K562 (cell line): ENCODE measurements at regions not wholly inside any gene's neighbourhood (a gene's known extent, or its start where the extent isn't known, plus 50 kb on each side); places are given as distances from the start of the nearest gene placed in this dataset.

Experiments used
- ATAC-seq: fragments of 200-7000 bp; cut with Tn5 transposase; 3 replicates; pipeline ENCODE4 v1.9.1; 2020; ENCODE audit warnings: moderate library complexity
- BruUV-seq: library from RNA; stranded (reverse); fragments of 400-500 nt; replicated peaks from 2 replicates; lab custom pipeline; 2021; lab: Mats Ljungman, UMichigan
- CTCF ChIA-PET: fragments of 300-600 bp; formaldehyde crosslinking; extraction: SDS; loops from one replicate; lab custom pipeline; 2021; ENCODE audit warnings: low intra/inter-chr PET ratio; lab: Yijun Ruan, JAX
- POLR2A ChIA-PET: fragments of 300-600, 350-650 bp; sonication (Branson Sonifier 250); formaldehyde crosslinking; extraction: SDS; loops from one replicate; lab custom pipeline; 2021; ENCODE audit warnings: antibody characterized with exemption, inconsistent platforms; lab: Yijun Ruan, JAX
- DNase-seq, 4 experiments: peaks; one replicate each; pipeline versions ENCODE4 v3.0.0 to v3.0.0-alpha.2; 2011 to 2018; ENCODE audit warnings: low spot score in 3 of 4, mixed read lengths in 3 of 4; ENCODE audit errors: extremely low read depth in 1 of 4
- FAIRE-seq: peaks from 2 replicates; lab custom pipeline; 2011; peaks lifted over from hg19 to GRCh38; lab: Jason Lieb, UNC
- H2AFZ ChIP-seq: 2 replicates; pipeline ENCODE4 v1.6.0; 2011; ENCODE audit warnings: low read depth, low read length, control low read depth, inconsistent platforms
- H3K27ac ChIP-seq: fragments of 200-600 bp; 3 replicates; pipeline ENCODE4 v1.8.0; 2011; ENCODE audit warnings: low read depth, mild to moderate bottlenecking, control low read depth, inconsistent platforms, low read length, moderate library complexity, mixed read lengths; ENCODE audit errors: extremely low read depth
- H3K27me3 ChIP-seq, 2 experiments: fragments of 300-600 bp in 1 of 2; 2 replicates in 1 of 2; 3 replicates in 1 of 2; pipeline versions ENCODE4 v1.6.0 to v1.8.0; 2011; ENCODE audit warnings: inconsistent platforms in 2 of 2, low read length in 2 of 2, mild to moderate bottlenecking in 1 of 2, mixed read lengths in 1 of 2, moderate library complexity in 1 of 2; ENCODE audit not compliant: control insufficient read depth in 2 of 2, insufficient read depth in 2 of 2
- H3K36me3 ChIP-seq: fragments of 300-600 bp; 3 replicates; pipeline ENCODE4 v1.8.0; 2011; ENCODE audit warnings: mild to moderate bottlenecking, low read length, inconsistent platforms; ENCODE audit not compliant: control insufficient read depth, insufficient read depth
- H3K4me1 ChIP-seq, 2 experiments: fragments of 200-600 bp in 1 of 2; replicated peaks in 1 of 2; 2 replicates in 1 of 2; 3 replicates in 1 of 2; pipeline versions ENCODE4 v1.5.1 to v1.8.0; 2011; ENCODE audit warnings: inconsistent platforms in 2 of 2, low read length in 2 of 2, mild to moderate bottlenecking in 1 of 2, mixed read lengths in 1 of 2, moderate library complexity in 1 of 2; ENCODE audit not compliant: control insufficient read depth in 2 of 2, insufficient read depth in 2 of 2
- H3K4me2 ChIP-seq: 2 replicates; pipeline ENCODE4 v1.6.1; 2011; ENCODE audit warnings: low read length, control low read depth, inconsistent platforms, mixed read lengths; ENCODE audit not compliant: insufficient read depth
- H3K4me3 ChIP-seq: fragments of 200-600 bp; sonication (generic), shearing (Covaris generic); 2 replicates; pipeline ENCODE4 v1.5.1; 2016; ENCODE audit warnings: control low read depth, inconsistent platforms
- H3K79me2 ChIP-seq: fragments of 200-600 bp; 3 replicates; pipeline ENCODE4 v1.8.0; 2011; ENCODE audit warnings: low read length, inconsistent platforms; ENCODE audit not compliant: control insufficient read depth, insufficient read depth
- H3K9ac ChIP-seq, 2 experiments: 2 replicates each; pipeline versions ENCODE4 v1.6.0 to v1.6.1; 2011; ENCODE audit warnings: low read depth in 2 of 2, low read length in 2 of 2, control low read depth in 1 of 2, inconsistent platforms in 1 of 2, mild to moderate bottlenecking in 1 of 2, mixed read lengths in 1 of 2; ENCODE audit not compliant: insufficient read depth in 1 of 2
- H3K9me1 ChIP-seq: one replicate; pipeline ENCODE4 v1.6.0; 2011; ENCODE audit warnings: inconsistent platforms, mild to moderate bottlenecking, low read length, moderate library complexity; ENCODE audit not compliant: control insufficient read depth, insufficient read depth
- H3K9me3 ChIP-seq: replicated peaks from 2 replicates; pipeline ENCODE4 v1.5.1; 2011; ENCODE audit warnings: low read depth, low read length, inconsistent platforms; ENCODE audit not compliant: control insufficient read depth, insufficient read depth
- H4K20me1 ChIP-seq: replicated peaks from 2 replicates; pipeline ENCODE4 v1.6.1; 2011; ENCODE audit warnings: low read length, inconsistent platforms, mixed read lengths; ENCODE audit not compliant: control insufficient read depth, insufficient read depth
- ASH1L ChIP-seq: fragments of 450-650 bp; IDR thresholded peaks from 2 replicates; pipeline ENCODE4 v1.6.1; 2018; ENCODE audit warnings: borderline replicate concordance, mild to moderate bottlenecking, low read depth; ENCODE audit not compliant: partially characterized antibody
- DDX20 ChIP-seq: fragments of 450-650 bp; IDR thresholded peaks from 2 replicates; pipeline ENCODE4 v1.6.1; 2016; ENCODE audit warnings: missing genetic modification characterization, low read depth, mild to moderate bottlenecking, missing compliant biosample characterization, moderate library complexity
- GABPB1 ChIP-seq: sonication (generic); formaldehyde crosslinking; IDR thresholded peaks from 2 replicates; pipeline ENCODE4 v1.8.0; 2022; ENCODE audit warnings: mild to moderate bottlenecking, missing genetic modification reagents
- MAZ ChIP-seq, 2 experiments: fragments of 450-650 bp in 1 of 2; sonication (generic) in 1 of 2; formaldehyde crosslinking; IDR thresholded peaks in 1 of 2; conservative IDR thresholded peaks in 1 of 2; 2 replicates each; pipeline versions ENCODE4 v1.4.0 to v1.5.0; 2020; ENCODE audit warnings: mild to moderate bottlenecking in 1 of 2, missing genetic modification reagents in 1 of 2
- MTA3 ChIP-seq: fragments of 450-650 bp; formaldehyde crosslinking; IDR thresholded peaks from 2 replicates; pipeline ENCODE4 v1.6.1; 2017; ENCODE audit warnings: mild to moderate bottlenecking, borderline replicate concordance
- NBN ChIP-seq: fragments of 450-650 bp; IDR thresholded peaks from 2 replicates; pipeline ENCODE4 v1.6.1; 2016; ENCODE audit warnings: low read depth, mild to moderate bottlenecking
- NFE2 ChIP-seq: IDR thresholded peaks from 2 replicates; pipeline ENCODE4 v1.6.1; 2014; ENCODE audit warnings: antibody characterized with exemption, low read depth
- OTX1 ChIP-seq: fragments of 450-650 bp; formaldehyde crosslinking; IDR thresholded peaks from 2 replicates; pipeline ENCODE4 v1.4.0; 2022; ENCODE audit warnings: mild to moderate bottlenecking
- SPI1 ChIP-seq: IDR thresholded peaks from 2 replicates; pipeline ENCODE4 v1.6.1; 2011; ENCODE audit warnings: low read depth, low read length, control low read depth, borderline replicate concordance
- U2AF2 ChIP-seq: fragments of 200-400 bp; formaldehyde crosslinking; optimal IDR thresholded peaks from 2 replicates; pipeline ENCODE3; 2017; ENCODE audit warnings: low read depth, mild to moderate bottlenecking, low read length
- ZBTB43 ChIP-seq: sonication (generic); formaldehyde crosslinking; IDR thresholded peaks from 2 replicates; pipeline ENCODE4 v1.8.0; 2023; ENCODE audit warnings: mild to moderate bottlenecking, missing genetic modification reagents
- ZBTB9 ChIP-seq: fragments of 450-650 bp; formaldehyde crosslinking; IDR thresholded peaks from 2 replicates; pipeline ENCODE4 v1.4.0; 2020; ENCODE audit warnings: mild to moderate bottlenecking, moderate library complexity
- ZNF140 ChIP-seq: fragments of 250-450 bp; sonication (Bioruptor Pico); IDR thresholded peaks from 2 replicates; pipeline ENCODE4 v1.8.0; 2021; ENCODE audit warnings: moderate library complexity, mild to moderate bottlenecking, inconsistent platforms
- ZNF57 ChIP-seq: fragments of 450-650 bp; formaldehyde crosslinking; IDR thresholded peaks from 2 replicates; pipeline ENCODE4 v1.4.0; 2020; ENCODE audit warnings: mild to moderate bottlenecking, moderate library complexity
- ZNF77 ChIP-seq: fragments of 250-450 bp; sonication (Bioruptor Pico); IDR thresholded peaks from 2 replicates; pipeline ENCODE4 v1.5.0; 2020
- in situ Hi-C: fragments of 300-500 bp; cut with MboI; formaldehyde crosslinking; loops from 4 replicates; pipeline ENCODE4 v1.15.0; 2018; ENCODE audit warnings: inconsistent platforms, mixed read lengths
- intact Hi-C: fragments of 100-400 bp; cut with micrococcal nuclease; formaldehyde crosslinking; loops from 2 replicates; pipeline ENCODE4 v1.14.2; 2022

GRCh38 chr13:81987159-81987558 is 1646.2 kb upstream of the SPRY2 start:
- no peak for ATAC-seq
- H3K4me1 ChIP-seq = no peaks in the 10 kb centered on the region
- CTCF ChIA-PET = no interaction called here
- no peak overlapping the region for H3K4me2 ChIP-seq
- intact Hi-C loops (no loop called here), in situ Hi-C loops (no loop called here)
- H3K27ac ChIP-seq = no peak overlapping the region
- H3K79me2 ChIP-seq = no peaks in the 10 kb centered on the region
- POLR2A ChIA-PET = no interaction called here
- BruUV-seq = no TSS peak
- TF ChIP-seq GABPB1 (CRISPR knock-in tag) = no peak
- TF ChIP-seq ZNF57 (CRISPR knock-in tag) = no peak
- no peak for TF ChIP-seq ASH1L
- no peak for TF ChIP-seq ZNF77
- TF ChIP-seq ZBTB9 (CRISPR knock-in tag) = no peak
- TF ChIP-seq MTA3 = no peak
- TF ChIP-seq U2AF2 = no peak
- no peak for TF ChIP-seq ZNF140 (CRISPR knock-in tag)
- TF ChIP-seq NFE2 = no peak
- no peak for TF ChIP-seq SPI1
- no peak for TF ChIP-seq MAZ (CRISPR knock-in tag; conservative IDR thresholded peaks at IDR 0.05 in 1 of 2, IDR thresholded peaks at IDR 0.05 in 1 of 2)
- no peak for TF ChIP-seq NBN
- no peak for TF ChIP-seq DDX20 (tag)
- TF ChIP-seq OTX1 = no peak
- no peak for TF ChIP-seq ZBTB43 (CRISPR knock-in tag)
- no peak overlapping the region for H3K9ac ChIP-seq
- H2AFZ ChIP-seq = no peak overlapping the region
- no peak for DNase-seq
- no peaks in the 10 kb centered on the region for H3K27me3 ChIP-seq
- no peaks in the 10 kb centered on the region for H3K36me3 ChIP-seq
- no peak for FAIRE-seq
- no peaks in the 10 kb centered on the region for H3K9me1 ChIP-seq
- H3K4me3 ChIP-seq = no peak overlapping the region
- no peaks in the 10 kb centered on the region for H3K9me3 ChIP-seq
- no peaks in the 10 kb centered on the region for H4K20me1 ChIP-seq
